GM18498 (cell line): ENCODE measurements at regions not wholly inside any gene's neighbourhood (a gene's known extent, or its start where the extent isn't known, plus 50 kb on each side); places are given as distances from the start of the nearest gene placed in this dataset.
"Not testable (repeated sequence)": the region's sequence is repeated elsewhere in the genome, so short reads cannot be mapped to it uniquely, and the experiment has no call there.

Experiments used
- ATAC-seq: cut with Tn5 transposase; IDR thresholded peaks from one replicate; pipeline ENCODE4 v1.9.1; 2021; ENCODE audit warnings: mild to moderate bottlenecking, moderate library complexity; ENCODE audit not compliant: unreplicated experiment

GRCh38 chr6:141208101-141208500 lies 924.6 kb upstream of the GJE1 start:
- no peak for ATAC-seq

- ATAC-seq: no peak
Measured at GRCh38 chr6:141203902-141204575, 928.7 kb upstream of the GJE1 start.

GRCh38 chr6:141202626-141203025 lies 930.1 kb upstream of the GJE1 start:
- no peak for ATAC-seq

GRCh38 chr6:141199074-141199473 lies 933.7 kb upstream of the GJE1 start:
- no peak for ATAC-seq

GRCh38 chr6:141195251-141195832 lies 937.4 kb upstream of the GJE1 start:
- ATAC-seq: no peak

GRCh38 chr6:141183368-141183767 lies 949.4 kb upstream of the GJE1 start:
- no peak for ATAC-seq

GRCh38 chr6:141175458-141175857 lies 957.3 kb upstream of the GJE1 start:
- ATAC-seq: not testable (repeated sequence)

GRCh38 chr6:141174932-141175331 lies 957.8 kb upstream of the GJE1 start:
- no peak for ATAC-seq

GRCh38 chr6:141173529-141173928 lies 959.2 kb upstream of the GJE1 start:
- no peak for ATAC-seq

- ATAC-seq: no peak
Measured at GRCh38 chr6:141169419-141169818, 963.3 kb upstream of the GJE1 start.

- no peak for ATAC-seq
Measured at GRCh38 chr6:141167945-141168344, 964.8 kb upstream of the GJE1 start.

GRCh38 chr6:141165002-141165665 lies 967.6 kb upstream of the GJE1 start:
- no peak for ATAC-seq

- no peak for ATAC-seq
Measured at GRCh38 chr6:141164042-141164743, 968.5 kb upstream of the GJE1 start.

GRCh38 chr6:141163107-141163506 lies 969.6 kb upstream of the GJE1 start:
- ATAC-seq: no peak

GRCh38 chr6:141158740-141159139 lies 974.0 kb upstream of the GJE1 start:
- ATAC-seq: no peak

- ATAC-seq: peak; percentile 63
Measured at GRCh38 chr6:141153563-141153962, 979.2 kb upstream of the GJE1 start.

- no peak for ATAC-seq
Measured at GRCh38 chr6:141152951-141153350, 979.8 kb upstream of the GJE1 start.

- ATAC-seq: no peak
Measured at GRCh38 chr6:141151710-141152417, 980.9 kb upstream of the GJE1 start.

GRCh38 chr6:141141870-141142269 lies 990.9 kb upstream of the GJE1 start:
- no peak for ATAC-seq

GRCh38 chr6:141140905-141141304 lies 991.8 kb upstream of the GJE1 start:
- ATAC-seq: no peak

- ATAC-seq: no peak
Measured at GRCh38 chr6:141139461-141139860, 993.3 kb upstream of the GJE1 start.
